T-helper 1 cell treated with Interleukin-12 subunit alpha and Interleukin-12 subunit beta and Interleukin-4 antibody, amounts not matched to agents 30 μg/mL and 1 μg/mL, for 36 hours (primary cell): ENCODE measurements at regions not wholly inside any gene's neighbourhood (a gene's known extent, or its start where the extent isn't known, plus 50 kb on each side); places are given as distances from the start of the nearest gene placed in this dataset.
"Not testable (repeated sequence)": the region's sequence is repeated elsewhere in the genome, so short reads cannot be mapped to it uniquely, and the experiment has no call there.

Experiments
- H3K27ac Mint-ChIP-seq: one replicate; pipeline ENCODE4 v1.8.0; 2021; ENCODE audit warnings: mild to moderate bottlenecking, mixed read lengths
- H3K27me3 Mint-ChIP-seq: one replicate; pipeline ENCODE4 v1.8.0; 2021; ENCODE audit warnings: low read depth, mixed read lengths
- H3K36me3 Mint-ChIP-seq: one replicate; pipeline ENCODE4 v1.8.0; 2021; ENCODE audit warnings: low read depth, mixed read lengths
- H3K4me1 Mint-ChIP-seq: one replicate; pipeline ENCODE4 v1.8.0; 2021; ENCODE audit warnings: low read depth, mixed read lengths
- H3K4me3 Mint-ChIP-seq: one replicate; pipeline ENCODE4 v1.8.0; 2021; ENCODE audit warnings: mild to moderate bottlenecking, moderate library complexity, mixed read lengths
- H3K9me3 Mint-ChIP-seq: one replicate; pipeline ENCODE4 v1.8.0; 2021; ENCODE audit warnings: mixed read lengths

GRCh38 chr2:5021136-5021535, 671.0 kb upstream of the SOX11 start:
- no peak overlapping the region for H3K27ac Mint-ChIP-seq
- no peaks in the 10 kb centered on the region for H3K27me3 Mint-ChIP-seq
- no peaks in the 10 kb centered on the region for H3K4me1 Mint-ChIP-seq
- H3K9me3 Mint-ChIP-seq: peaks cover 31% of the 10 kb centered on the region
- no peaks in the 10 kb centered on the region for H3K36me3 Mint-ChIP-seq
- no peak overlapping the region for H3K4me3 Mint-ChIP-seq

GRCh38 chr2:5022061-5022460, 670.1 kb upstream of the SOX11 start:
- Mint-ChIP-seq H3K4me3 (no peak overlapping the region), H3K4me1 (no peaks in the 10 kb centered on the region), H3K27ac (no peak overlapping the region), H3K27me3 (no peaks in the 10 kb centered on the region), H3K9me3 (peaks cover 36% of the 10 kb centered on the region), H3K36me3 (no peaks in the 10 kb centered on the region)

GRCh38 chr2:5022708-5023635, 669.2 kb upstream of the SOX11 start:
- Mint-ChIP-seq H3K27ac (peak overlapping the region; percentile 19), H3K9me3 (peaks cover 36% of the 10 kb centered on the region)
- not testable (repeated sequence) for H3K4me1 Mint-ChIP-seq, H3K27me3 Mint-ChIP-seq, H3K4me3 Mint-ChIP-seq, H3K36me3 Mint-ChIP-seq

GRCh38 chr2:5026571-5027234, 665.5 kb upstream of the SOX11 start:
- Mint-ChIP-seq H3K9me3 (peaks cover 38% of the 10 kb centered on the region), H3K36me3 (no peaks in the 10 kb centered on the region), H3K4me3 (no peak overlapping the region), H3K27ac (no peak overlapping the region), H3K4me1 (no peaks in the 10 kb centered on the region), H3K27me3 (no peaks in the 10 kb centered on the region)

DNA sequence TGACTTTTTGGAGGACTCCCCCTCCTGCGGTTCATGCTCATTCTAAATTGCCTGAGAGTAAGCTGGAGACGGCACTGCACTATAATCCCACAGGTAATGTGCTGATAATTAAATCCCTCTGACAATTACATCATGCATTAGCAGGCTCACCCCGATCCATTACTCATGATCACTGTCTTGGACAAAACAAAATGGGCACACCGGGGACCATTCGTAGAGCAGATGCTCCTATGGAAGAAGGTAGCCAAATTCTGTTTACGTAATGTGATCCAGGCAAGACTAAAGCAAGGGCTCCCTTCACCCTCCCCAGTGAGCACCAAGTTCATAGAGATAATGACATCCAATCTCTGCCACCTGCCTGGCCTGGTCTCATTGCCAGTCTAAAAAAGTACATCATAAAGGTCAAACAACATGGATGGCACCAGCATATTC, 657.1 kb upstream of the SOX11 start:
- Mint-ChIP-seq H3K4me3 (no peak overlapping the region), H3K9me3 (peaks cover 9% of the 10 kb centered on the region), H3K27me3 (no peaks in the 10 kb centered on the region), H3K36me3 (no peaks in the 10 kb centered on the region), H3K27ac (no peak overlapping the region), H3K4me1 (no peaks in the 10 kb centered on the region)

- Mint-ChIP-seq H3K36me3 (no peaks in the 10 kb centered on the region), H3K9me3 (peaks cover 10% of the 10 kb centered on the region), H3K4me1 (no peaks in the 10 kb centered on the region), H3K27me3 (no peaks in the 10 kb centered on the region), H3K27ac (no peak overlapping the region), H3K4me3 (no peak overlapping the region)
Observed at GRCh38 chr2:5036256-5036655, 655.9 kb upstream of the SOX11 start.

DNA sequence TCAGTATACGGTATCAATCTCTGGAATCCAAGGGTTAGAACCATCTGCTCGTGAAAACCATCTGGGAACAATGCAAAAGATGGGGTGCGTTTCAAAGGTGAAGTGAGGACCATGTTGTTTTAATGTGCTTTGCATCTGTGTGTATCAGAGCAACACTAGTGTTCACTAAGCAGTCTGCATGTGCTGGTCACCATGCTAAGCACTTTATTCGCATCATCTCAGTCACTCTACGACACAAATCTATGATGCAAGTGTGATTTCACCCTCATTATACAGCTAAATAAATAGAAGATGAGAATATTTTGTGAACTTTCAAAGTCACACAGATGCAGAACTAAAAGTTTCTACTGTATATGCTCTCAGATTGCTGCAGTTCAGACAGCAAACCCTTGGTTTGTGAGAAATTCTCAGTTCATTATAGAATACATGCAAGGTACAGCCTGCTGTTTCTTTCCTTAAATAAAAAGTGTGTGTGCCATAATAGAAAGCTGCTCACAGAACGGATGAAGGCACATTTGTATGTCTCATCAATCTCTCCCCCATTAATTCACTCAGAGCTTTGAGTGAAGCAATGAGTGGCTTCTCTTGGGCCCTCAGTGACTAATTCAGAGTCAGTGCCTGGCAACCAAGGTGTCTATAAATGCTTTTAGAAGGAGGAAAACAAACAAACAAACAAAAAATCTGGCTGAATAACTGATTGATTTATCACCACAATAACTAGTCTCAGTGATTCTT, 652.8 kb upstream of the SOX11 start:
- Mint-ChIP-seq H3K27me3 (no peaks in the 10 kb centered on the region), H3K36me3 (no peaks in the 10 kb centered on the region), H3K4me3 (no peak overlapping the region), H3K27ac (no peak overlapping the region), H3K4me1 (no peaks in the 10 kb centered on the region), H3K9me3 (peaks cover 6% of the 10 kb centered on the region)

GRCh38 chr2:5040571-5040970, 651.6 kb upstream of the SOX11 start:
- H3K27ac Mint-ChIP-seq: no peak overlapping the region
- no peak overlapping the region for H3K4me3 Mint-ChIP-seq
- H3K9me3 Mint-ChIP-seq: peaks cover 6% of the 10 kb centered on the region
- no peaks in the 10 kb centered on the region for H3K27me3 Mint-ChIP-seq
- H3K36me3 Mint-ChIP-seq: no peaks in the 10 kb centered on the region
- H3K4me1 Mint-ChIP-seq: no peaks in the 10 kb centered on the region

DNA sequence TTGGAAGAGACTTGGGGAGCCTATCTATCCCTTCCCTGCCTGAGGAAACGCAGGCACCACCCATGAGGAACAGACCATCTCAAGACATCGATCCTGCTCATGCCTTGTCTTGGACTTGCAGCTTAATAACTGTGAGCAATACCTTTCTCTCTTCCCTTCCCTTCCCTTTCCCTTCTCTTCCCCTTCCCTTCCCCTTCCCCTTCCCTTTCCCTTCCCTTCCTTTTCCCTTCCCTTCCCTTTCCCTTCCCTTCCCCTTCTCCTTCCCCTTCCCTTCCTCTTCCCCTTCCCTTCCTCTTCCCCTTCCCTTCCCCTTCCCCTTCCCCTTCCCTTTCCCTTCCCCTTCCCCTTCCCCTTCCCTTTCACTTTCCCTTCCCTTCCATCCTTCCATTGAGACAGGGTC, 650.7 kb upstream of the SOX11 start:
- H3K4me1 Mint-ChIP-seq: no peaks in the 10 kb centered on the region
- peaks cover 10% of the 10 kb centered on the region for H3K9me3 Mint-ChIP-seq
- no peaks in the 10 kb centered on the region for H3K36me3 Mint-ChIP-seq
- no peak overlapping the region for H3K27ac Mint-ChIP-seq
- H3K27me3 Mint-ChIP-seq: no peaks in the 10 kb centered on the region
- H3K4me3 Mint-ChIP-seq: no peak overlapping the region

DNA sequence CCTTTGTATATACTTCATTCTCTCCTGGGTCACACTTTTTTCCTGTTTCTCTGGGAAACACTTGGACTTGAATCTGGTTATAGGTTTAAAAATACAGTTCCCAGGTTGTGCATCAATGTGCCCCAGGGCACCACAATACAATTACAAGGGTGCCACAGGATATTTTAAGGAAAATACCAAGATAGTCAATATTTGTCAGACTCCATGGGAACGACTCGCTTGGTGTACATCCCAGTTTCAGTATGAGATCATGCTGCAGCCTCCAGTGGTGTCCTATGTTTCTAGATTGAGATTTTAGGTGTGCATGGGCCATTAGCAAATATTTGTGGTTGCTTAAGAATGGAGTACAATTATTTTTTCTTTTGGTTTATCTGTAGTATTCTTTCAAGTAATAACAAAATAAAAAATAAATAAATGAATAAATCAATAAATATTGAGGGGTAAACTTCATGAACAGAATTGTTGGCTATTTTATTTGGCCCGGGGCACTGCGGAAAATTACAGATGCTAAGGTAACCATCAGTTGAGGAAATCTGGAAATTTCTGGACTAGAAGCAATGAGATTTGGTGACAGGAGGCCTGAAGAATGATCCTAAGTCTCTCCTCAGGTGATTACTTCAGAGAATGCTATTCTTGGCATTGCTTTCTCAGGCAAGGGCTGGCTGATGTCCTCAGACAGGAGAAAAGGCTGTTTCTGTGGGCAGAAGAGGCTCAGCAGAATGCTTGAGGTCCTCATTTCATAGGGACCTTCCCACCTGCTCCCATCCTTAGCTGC, 649.3 kb upstream of the SOX11 start:
- Mint-ChIP-seq H3K4me3 (no peak overlapping the region), H3K36me3 (no peaks in the 10 kb centered on the region), H3K4me1 (no peaks in the 10 kb centered on the region), H3K9me3 (peaks cover 12% of the 10 kb centered on the region), H3K27ac (no peak overlapping the region), H3K27me3 (no peaks in the 10 kb centered on the region)

- peaks cover 22% of the 10 kb centered on the region for H3K9me3 Mint-ChIP-seq
- no peak overlapping the region for H3K27ac Mint-ChIP-seq
- no peaks in the 10 kb centered on the region for H3K4me1 Mint-ChIP-seq
- H3K4me3 Mint-ChIP-seq: no peak overlapping the region
- H3K36me3 Mint-ChIP-seq: no peaks in the 10 kb centered on the region
- no peaks in the 10 kb centered on the region for H3K27me3 Mint-ChIP-seq
Observed at GRCh38 chr2:5051300-5051699, 640.9 kb upstream of the SOX11 start.

- no peaks in the 10 kb centered on the region for H3K36me3 Mint-ChIP-seq
- no peaks in the 10 kb centered on the region for H3K27me3 Mint-ChIP-seq
- no peak overlapping the region for H3K4me3 Mint-ChIP-seq
- no peaks in the 10 kb centered on the region for H3K4me1 Mint-ChIP-seq
- no peak overlapping the region for H3K27ac Mint-ChIP-seq
- peaks cover 18% of the 10 kb centered on the region for H3K9me3 Mint-ChIP-seq
Observed at GRCh38 chr2:5052905-5053304, 639.3 kb upstream of the SOX11 start.

DNA sequence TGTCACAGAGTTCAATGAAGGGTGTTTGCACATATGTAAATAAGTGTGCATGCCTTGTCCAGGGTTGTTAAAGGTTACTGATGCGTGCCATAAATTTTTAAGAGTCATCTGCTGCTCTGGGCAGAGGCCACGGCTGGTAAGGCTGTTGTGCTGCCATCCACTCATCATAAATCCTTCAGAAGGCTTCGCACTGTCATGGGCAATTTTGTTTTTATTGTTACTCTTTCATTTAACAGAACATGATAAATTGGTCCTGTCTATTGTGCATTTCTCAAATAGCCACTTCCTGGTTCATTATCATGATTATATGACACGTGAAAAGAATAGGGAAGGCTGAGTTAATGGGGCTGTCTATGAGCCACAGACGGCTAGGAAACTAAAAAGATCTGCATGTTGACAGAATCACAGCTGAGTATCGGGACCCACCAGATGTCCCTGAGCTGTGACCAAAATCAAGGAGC, 634.3 kb upstream of the SOX11 start:
- H3K36me3 Mint-ChIP-seq: no peaks in the 10 kb centered on the region
- no peak overlapping the region for H3K4me3 Mint-ChIP-seq
- H3K27ac Mint-ChIP-seq: no peak overlapping the region
- H3K4me1 Mint-ChIP-seq: no peaks in the 10 kb centered on the region
- no peaks in the 10 kb centered on the region for H3K27me3 Mint-ChIP-seq
- H3K9me3 Mint-ChIP-seq: peaks cover under 1% of the 10 kb centered on the region

DNA sequence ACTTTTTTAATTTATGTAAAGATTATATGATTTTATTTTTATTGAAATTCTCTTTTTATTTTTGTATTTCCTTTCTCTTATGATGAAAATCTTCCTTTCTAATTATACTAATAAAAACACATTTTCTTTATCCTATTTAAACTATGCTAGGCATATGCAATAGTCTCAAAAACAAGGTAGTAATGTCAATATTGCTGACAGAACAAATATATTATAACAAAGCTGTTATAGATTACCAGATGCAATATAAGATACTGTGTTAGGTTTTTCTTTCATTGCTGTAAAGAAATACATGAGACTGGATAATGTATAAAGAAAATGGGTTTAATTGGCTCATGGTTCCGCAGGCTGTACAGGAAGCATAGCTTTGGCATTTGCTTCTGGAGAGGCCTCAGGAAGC, 631.2 kb upstream of the SOX11 start:
- Mint-ChIP-seq H3K4me3 (no peak overlapping the region), H3K27ac (no peak overlapping the region), H3K27me3 (no peaks in the 10 kb centered on the region), H3K4me1 (no peaks in the 10 kb centered on the region), H3K36me3 (no peaks in the 10 kb centered on the region), H3K9me3 (peaks cover 8% of the 10 kb centered on the region)
